Activated CD4-positive, alpha-beta T cell treated with anti-CD3 and anti-CD28 coated beads, Interleukin-2, amount 10 ng/mL, durations not matched to agents 24 days and 14 days (primary cell): ENCODE measurements at regions not wholly inside any gene's neighbourhood (a gene's known extent, or its start where the extent isn't known, plus 50 kb on each side); places are given as distances from the start of the nearest gene placed in this dataset.

Source experiments
- DNase-seq: peaks from one replicate; pipeline ENCODE4 v3.0.0; 2022
- H3K27ac Mint-ChIP-seq: one replicate; pipeline ENCODE4 v1.8.0; 2022; ENCODE audit warnings: mild to moderate bottlenecking, mixed read lengths
- H3K27me3 Mint-ChIP-seq: one replicate; pipeline ENCODE4 v1.8.0; 2022; ENCODE audit warnings: mixed read lengths
- H3K36me3 Mint-ChIP-seq: one replicate; pipeline ENCODE4 v1.8.0; 2022; ENCODE audit warnings: low read depth, mild to moderate bottlenecking, mixed read lengths
- H3K4me1 Mint-ChIP-seq: one replicate; pipeline ENCODE4 v1.8.0; 2021; ENCODE audit warnings: mixed read lengths
- H3K4me3 Mint-ChIP-seq: one replicate; pipeline ENCODE4 v1.8.0; 2022; ENCODE audit warnings: mild to moderate bottlenecking, moderate library complexity, mixed read lengths
- H3K9me3 Mint-ChIP-seq: one replicate; pipeline ENCODE4 v1.8.0; 2021; ENCODE audit warnings: mixed read lengths
- intact Hi-C: fragments of 100-400 bp; cut with micrococcal nuclease; formaldehyde crosslinking; loops from one replicate; pipeline ENCODE4 v1.15.1; 2023

GRCh38 chr5:175013251-175013650 is 288.9 kb downstream of the MSX2 start:
- Mint-ChIP-seq H3K4me3 (no peak overlapping the region), H3K36me3 (no peaks in the 10 kb centered on the region), H3K9me3 (no peaks in the 10 kb centered on the region), H3K27ac (no peak overlapping the region), H3K4me1 (no peaks in the 10 kb centered on the region), H3K27me3 (peaks cover 2% of the 10 kb centered on the region)
- DNase-seq, result no peak
- intact Hi-C loops, result no loop called here

GRCh38 chr5:175012267-175012666 is 287.9 kb downstream of the MSX2 start:
- no peak for DNase-seq
- intact Hi-C loops, result no loop called here
- H3K36me3 Mint-ChIP-seq, result no peaks in the 10 kb centered on the region
- H3K4me3 Mint-ChIP-seq, result no peak overlapping the region
- H3K27ac Mint-ChIP-seq, result no peak overlapping the region
- peaks cover 2% of the 10 kb centered on the region for H3K27me3 Mint-ChIP-seq
- no peaks in the 10 kb centered on the region for H3K9me3 Mint-ChIP-seq
- no peaks in the 10 kb centered on the region for H3K4me1 Mint-ChIP-seq

- H3K27me3 Mint-ChIP-seq, result no peaks in the 10 kb centered on the region
- H3K4me1 Mint-ChIP-seq, result no peaks in the 10 kb centered on the region
- DNase-seq, result no peak
- no peaks in the 10 kb centered on the region for H3K36me3 Mint-ChIP-seq
- intact Hi-C loops, result no loop called here
- no peak overlapping the region for H3K4me3 Mint-ChIP-seq
- H3K27ac Mint-ChIP-seq, result no peak overlapping the region
- peaks cover 12% of the 10 kb centered on the region for H3K9me3 Mint-ChIP-seq
Observed at GRCh38 chr5:175003531-175003930, 279.1 kb downstream of the MSX2 start.

- H3K4me3 Mint-ChIP-seq, result no peak overlapping the region
- H3K4me1 Mint-ChIP-seq, result peaks cover 8% of the 10 kb centered on the region
- no peaks in the 10 kb centered on the region for H3K27me3 Mint-ChIP-seq
- DNase-seq, result no peak
- H3K27ac Mint-ChIP-seq, result no peak overlapping the region
- H3K36me3 Mint-ChIP-seq, result no peaks in the 10 kb centered on the region
- H3K9me3 Mint-ChIP-seq, result peaks cover 22% of the 10 kb centered on the region
- intact Hi-C loops, result no loop called here
Observed at GRCh38 chr5:175001876-175002645, 277.7 kb downstream of the MSX2 start.

- H3K4me3 Mint-ChIP-seq, result no peak overlapping the region
- no peak overlapping the region for H3K27ac Mint-ChIP-seq
- intact Hi-C loops, result no loop called here
- H3K9me3 Mint-ChIP-seq, result peaks cover 22% of the 10 kb centered on the region
- no peaks in the 10 kb centered on the region for H3K36me3 Mint-ChIP-seq
- no peak for DNase-seq
- H3K27me3 Mint-ChIP-seq, result no peaks in the 10 kb centered on the region
- H3K4me1 Mint-ChIP-seq, result peaks cover 8% of the 10 kb centered on the region
Observed at GRCh38 chr5:175001311-175001710, 276.9 kb downstream of the MSX2 start.

GRCh38 chr5:174999581-174999980 is 275.2 kb downstream of the MSX2 start:
- DNase-seq, result no peak
- no peaks in the 10 kb centered on the region for H3K36me3 Mint-ChIP-seq
- H3K27me3 Mint-ChIP-seq, result no peaks in the 10 kb centered on the region
- H3K4me3 Mint-ChIP-seq, result no peak overlapping the region
- peaks cover 22% of the 10 kb centered on the region for H3K9me3 Mint-ChIP-seq
- H3K4me1 Mint-ChIP-seq, result peaks cover 8% of the 10 kb centered on the region
- H3K27ac Mint-ChIP-seq, result no peak overlapping the region
- intact Hi-C loops, result no loop called here

- Mint-ChIP-seq H3K9me3 (peaks cover 16% of the 10 kb centered on the region), H3K4me3 (no peak overlapping the region), H3K27ac (no peak overlapping the region), H3K4me1 (peaks cover 8% of the 10 kb centered on the region), H3K27me3 (no peaks in the 10 kb centered on the region), H3K36me3 (no peaks in the 10 kb centered on the region)
- no peak for DNase-seq
- intact Hi-C loops, result no loop called here
Observed at GRCh38 chr5:174998131-174998730, 273.8 kb downstream of the MSX2 start.

- H3K27me3 Mint-ChIP-seq, result no peaks in the 10 kb centered on the region
- peaks cover 16% of the 10 kb centered on the region for H3K9me3 Mint-ChIP-seq
- H3K4me3 Mint-ChIP-seq, result no peak overlapping the region
- no peak overlapping the region for H3K27ac Mint-ChIP-seq
- no peak for DNase-seq
- H3K36me3 Mint-ChIP-seq, result no peaks in the 10 kb centered on the region
- intact Hi-C loops, result no loop called here
- peaks cover 8% of the 10 kb centered on the region for H3K4me1 Mint-ChIP-seq
Observed at GRCh38 chr5:174997688-174998087, 273.3 kb downstream of the MSX2 start.

GRCh38 chr5:174996941-174997340 is 272.6 kb downstream of the MSX2 start:
- H3K27ac Mint-ChIP-seq, result no peak overlapping the region
- intact Hi-C loops, result no loop called here
- H3K36me3 Mint-ChIP-seq, result no peaks in the 10 kb centered on the region
- DNase-seq, result no peak
- H3K4me3 Mint-ChIP-seq, result no peak overlapping the region
- no peaks in the 10 kb centered on the region for H3K27me3 Mint-ChIP-seq
- H3K9me3 Mint-ChIP-seq, result peaks cover 14% of the 10 kb centered on the region
- peaks cover 8% of the 10 kb centered on the region for H3K4me1 Mint-ChIP-seq

GRCh38 chr5:174995827-174996226 is 271.4 kb downstream of the MSX2 start:
- DNase-seq, result no peak
- Mint-ChIP-seq H3K9me3 (peaks cover 13% of the 10 kb centered on the region), H3K4me3 (no peak overlapping the region), H3K4me1 (peaks cover 8% of the 10 kb centered on the region), H3K36me3 (no peaks in the 10 kb centered on the region), H3K27ac (no peak overlapping the region), H3K27me3 (no peaks in the 10 kb centered on the region)
- intact Hi-C loops, result no loop called here

- Mint-ChIP-seq H3K9me3 (no peaks in the 10 kb centered on the region), H3K4me1 (no peaks in the 10 kb centered on the region)
Observed at GRCh38 chr5:174991847-174992246, 267.5 kb downstream of the MSX2 start.

GRCh38 chr5:174990909-174991308 is 266.5 kb downstream of the MSX2 start:
- Mint-ChIP-seq H3K9me3 (no peaks in the 10 kb centered on the region), H3K4me1 (no peaks in the 10 kb centered on the region), H3K4me3 (no peak overlapping the region), H3K36me3 (no peaks in the 10 kb centered on the region), H3K27ac (no peak overlapping the region), H3K27me3 (no peaks in the 10 kb centered on the region)
- intact Hi-C loops, result no loop called here
- DNase-seq, result no peak

More at GRCh38 chr5:174991847-174992246, 267.5 kb downstream of the MSX2 start:
- Mint-ChIP-seq H3K4me3 (no peak overlapping the region), H3K27me3 (no peaks in the 10 kb centered on the region), H3K27ac (no peak overlapping the region), H3K36me3 (no peaks in the 10 kb centered on the region)
- no peak for DNase-seq
- intact Hi-C loops, result no loop called here

GRCh38 chr5:174987443-174988012 is 263.1 kb downstream of the MSX2 start:
- Mint-ChIP-seq H3K4me1 (no peaks in the 10 kb centered on the region), H3K9me3 (no peaks in the 10 kb centered on the region), H3K36me3 (no peaks in the 10 kb centered on the region), H3K27ac (no peak overlapping the region), H3K4me3 (no peak overlapping the region), H3K27me3 (no peaks in the 10 kb centered on the region)
- intact Hi-C loops, result no loop called here
- DNase-seq, result no peak

- intact Hi-C loops, result no loop called here
- H3K4me1 Mint-ChIP-seq, result no peaks in the 10 kb centered on the region
- no peaks in the 10 kb centered on the region for H3K9me3 Mint-ChIP-seq
- no peaks in the 10 kb centered on the region for H3K36me3 Mint-ChIP-seq
- H3K27ac Mint-ChIP-seq, result no peak overlapping the region
- H3K4me3 Mint-ChIP-seq, result no peak overlapping the region
- H3K27me3 Mint-ChIP-seq, result no peaks in the 10 kb centered on the region
- DNase-seq, result no peak
Observed at GRCh38 chr5:174984863-174985262, 260.5 kb downstream of the MSX2 start.
